AG04449 (cell line): ENCODE measurements at regions not wholly inside any gene's neighbourhood (a gene's known extent, or its start where the extent isn't known, plus 50 kb on each side); places are given as distances from the start of the nearest gene placed in this dataset.
"Not testable (repeated sequence)": the region's sequence is repeated elsewhere in the genome, so short reads cannot be mapped to it uniquely, and the experiment has no call there.

Experiments
- CTCF ChIA-PET: fragments of 350-600 bp; formaldehyde crosslinking; extraction: SDS; loops from one replicate; lab custom pipeline; 2021; ENCODE audit warnings: antibody characterized with exemption; lab: Yijun Ruan, JAX
- POLR2A ChIA-PET: fragments of 400-600, 350-600 bp; formaldehyde crosslinking; extraction: SDS; loops from one replicate; lab custom pipeline; 2020; ENCODE audit warnings: antibody characterized with exemption, inconsistent platforms; lab: Yijun Ruan, JAX
- DNase-seq: peaks from one replicate; pipeline ENCODE4 v3.0.0-alpha.2; 2010; ENCODE audit warnings: low read depth, low spot score
- H3K4me3 ChIP-seq: 2 replicates; pipeline ENCODE4 v1.5.1; 2011; ENCODE audit warnings: low read depth, mild to moderate bottlenecking, control low read depth, low read length
- CTCF ChIP-seq: IDR thresholded peaks from one replicate; pipeline ENCODE4 v1.5.1; 2011; ENCODE audit warnings: mild to moderate bottlenecking, moderate library complexity, low read length, control low read depth, inconsistent platforms; ENCODE audit not compliant: insufficient read depth; ENCODE audit errors: missing control alignments

- POLR2A ChIA-PET, DNase-seq, CTCF ChIA-PET, H3K4me3 ChIP-seq: not testable (repeated sequence)
Observed at GRCh38 chr13:86253497-86253896, 454.3 kb upstream of the SLITRK6 start.

- POLR2A ChIA-PET, DNase-seq, H3K4me3 ChIP-seq, CTCF ChIA-PET: not testable (repeated sequence)
Observed at GRCh38 chr13:86255820-86256219, 456.6 kb upstream of the SLITRK6 start.

GRCh38 chr13:86269511-86269910, 470.3 kb upstream of the SLITRK6 start:
- ChIA-PET POLR2A (no interaction called here), CTCF (no interaction called here)
- H3K4me3 ChIP-seq: no peak overlapping the region
- DNase-seq: no peak
- no peak for TF ChIP-seq CTCF

GRCh38 chr13:86282442-86282841, 483.2 kb upstream of the SLITRK6 start:
- CTCF ChIA-PET: no interaction called here
- no peak for TF ChIP-seq CTCF
- POLR2A ChIA-PET: no interaction called here
- H3K4me3 ChIP-seq: no peak overlapping the region
- no peak for DNase-seq

- DNase-seq: no peak
- ChIA-PET POLR2A (no interaction called here), CTCF (no interaction called here)
- TF ChIP-seq CTCF: no peak
- no peak overlapping the region for H3K4me3 ChIP-seq
Observed at GRCh38 chr13:86283031-86283430, 483.8 kb upstream of the SLITRK6 start.

GRCh38 chr13:86298725-86299124, 499.5 kb upstream of the SLITRK6 start:
- TF ChIP-seq CTCF: no peak
- no peak for DNase-seq
- CTCF ChIA-PET: no interaction called here
- POLR2A ChIA-PET: no interaction called here
- H3K4me3 ChIP-seq: no peak overlapping the region

GRCh38 chr13:86299128-86299527, 499.9 kb upstream of the SLITRK6 start:
- no peak overlapping the region for H3K4me3 ChIP-seq
- no peak for TF ChIP-seq CTCF
- DNase-seq: no peak
- CTCF ChIA-PET: no interaction called here
- POLR2A ChIA-PET: no interaction called here
